IPS-18a (cell line): ENCODE measurements at regions not wholly inside any gene's neighbourhood (a gene's known extent, or its start where the extent isn't known, plus 50 kb on each side); places are given as distances from the start of the nearest gene placed in this dataset.

Experiments
- H3K27ac ChIP-seq: one replicate; pipeline ENCODE4 v1.5.1; 2013; ENCODE audit warnings: low read length
- H3K27me3 ChIP-seq: one replicate; pipeline ENCODE4 v1.6.1; 2013; ENCODE audit warnings: mild to moderate bottlenecking, low read length; ENCODE audit not compliant: control insufficient read depth, insufficient read depth
- H3K36me3 ChIP-seq: one replicate; pipeline ENCODE4 v1.6.1; 2013; ENCODE audit warnings: low read depth, low read length; ENCODE audit not compliant: control insufficient read depth
- H3K4me1 ChIP-seq: one replicate; pipeline ENCODE4 v1.6.1; 2013; ENCODE audit warnings: low read depth, low read length; ENCODE audit not compliant: control insufficient read depth
- H3K4me3 ChIP-seq: one replicate; pipeline ENCODE4 v1.5.1; 2013; ENCODE audit warnings: low read length
- H3K9ac ChIP-seq: one replicate; pipeline ENCODE4 v1.6.1; 2013; ENCODE audit warnings: mild to moderate bottlenecking, low read length, moderate library complexity
- H3K9me3 ChIP-seq: one replicate; pipeline ENCODE4 v1.6.1; 2013; ENCODE audit warnings: low read depth, low read length; ENCODE audit not compliant: control insufficient read depth

GRCh38 chr10:65847436-65848230, 1078.2 kb upstream of the LRRTM3 start:
- Histone ChIP-seq H3K4me1 (no peaks in the 10 kb centered on the region), H3K27me3 (no peaks in the 10 kb centered on the region), H3K9me3 (no peaks in the 10 kb centered on the region), H3K9ac (no peak overlapping the region), H3K27ac (no peak overlapping the region), H3K4me3 (no peak overlapping the region), H3K36me3 (no peaks in the 10 kb centered on the region)

- Histone ChIP-seq H3K9me3 (no peaks in the 10 kb centered on the region), H3K4me3 (no peak overlapping the region)
These were observed 1067.0 kb upstream of the LRRTM3 start for GRCh38 chr10:65858841-65859240.

GRCh38 chr10:65861249-65861648, 1064.6 kb upstream of the LRRTM3 start:
- no peak overlapping the region for H3K4me3 ChIP-seq
- no peaks in the 10 kb centered on the region for H3K4me1 ChIP-seq
- no peak overlapping the region for H3K9ac ChIP-seq
- H3K9me3 ChIP-seq: no peaks in the 10 kb centered on the region
- no peaks in the 10 kb centered on the region for H3K27me3 ChIP-seq
- no peak overlapping the region for H3K27ac ChIP-seq
- no peaks in the 10 kb centered on the region for H3K36me3 ChIP-seq

More at GRCh38 chr10:65858841-65859240, 1067.0 kb upstream of the LRRTM3 start:
- H3K27me3 ChIP-seq: no peaks in the 10 kb centered on the region
- no peaks in the 10 kb centered on the region for H3K36me3 ChIP-seq
- H3K9ac ChIP-seq: no peak overlapping the region
- no peaks in the 10 kb centered on the region for H3K4me1 ChIP-seq
- no peak overlapping the region for H3K27ac ChIP-seq
